ENCODE measurements at regions not wholly inside any gene's neighbourhood (a gene's known extent, or its start where the extent isn't known, plus 50 kb on each side); places are given as distances from the start of the nearest gene placed in this dataset.

GRCh38 chr3:194042927-194043326 lies 93.0 kb upstream of the HES1 start:
- no peak for TF ChIP-seq CTCF (IDR thresholded peaks at IDR 0.05; ENCODE audit: low read depth, low read length)
- no peak for TF ChIP-seq POLR2A (IDR thresholded peaks at IDR 0.05; ENCODE audit: extremely low read depth, insufficient read length)
